Parathyroid adenoma (tissue), 2 donors: ENCODE measurements at regions not wholly inside any gene's neighbourhood (a gene's known extent, or its start where the extent isn't known, plus 50 kb on each side); places are given as distances from the start of the nearest gene placed in this dataset.

ENCODE experiments used
- H2AFZ ChIP-seq: fragments of 300-600 bp; sonication (generic); one replicate; pipeline ENCODE4 v1.7.0; 2017; ENCODE audit warnings: antibody characterized with exemption, mild to moderate bottlenecking
- H3K27ac ChIP-seq: fragments of 300-600 bp; sonication (generic); one replicate; pipeline ENCODE4 v1.7.0; 2017
- H3K27me3 ChIP-seq: fragments of 300-600 bp; sonication (generic); one replicate; pipeline ENCODE4 v1.7.0; 2017; ENCODE audit warnings: low read length; ENCODE audit not compliant: control insufficient read depth, insufficient read depth
- H3K36me3 ChIP-seq: fragments of 300-600 bp; sonication (generic); one replicate; pipeline ENCODE4 v1.7.0; 2017; ENCODE audit warnings: low read length; ENCODE audit not compliant: control insufficient read depth, insufficient read depth
- H3K4me1 ChIP-seq: fragments of 300-600 bp; sonication (generic); one replicate; pipeline ENCODE4 v1.7.0; 2017; ENCODE audit warnings: control low read depth
- H3K4me2 ChIP-seq: fragments of 300-600 bp; sonication (generic); one replicate; pipeline ENCODE4 v1.7.0; 2017; ENCODE audit warnings: low read length
- H3K4me3 ChIP-seq: fragments of 300-600 bp; sonication (generic); one replicate; pipeline ENCODE4 v1.7.0; 2017; ENCODE audit warnings: low read depth, low read length
- H3K79me2 ChIP-seq: fragments of 300-600 bp; sonication (generic); one replicate; pipeline ENCODE4 v1.7.0; 2017; ENCODE audit warnings: control low read depth
- H3K9ac ChIP-seq: fragments of 300-600 bp; sonication (generic); one replicate; pipeline ENCODE4 v1.7.0; 2017; ENCODE audit warnings: mild to moderate bottlenecking
- H3K9me3 ChIP-seq: fragments of 300-600 bp; sonication (generic); one replicate; pipeline ENCODE4 v1.7.0; 2017; ENCODE audit warnings: low read length; ENCODE audit not compliant: control insufficient read depth
- TF ChIP-seq, protein P1 (sequence below): fragments of 300-600 bp; sonication (generic); IDR thresholded peaks from one replicate; pipeline ENCODE4 v1.7.0; 2017; ENCODE audit warnings: antibody characterized with exemption, mild to moderate bottlenecking
- donor health status: primary hyperparathyroidism.

GRCh38 chr12:58341791-58342190, 400.4 kb downstream of the ATP23 start:
- Histone ChIP-seq H3K9me3 (no peaks in the 10 kb centered on the region), H3K27me3 (no peaks in the 10 kb centered on the region), H3K36me3 (no peaks in the 10 kb centered on the region), H3K4me3 (no peak overlapping the region), H3K79me2 (no peaks in the 10 kb centered on the region), H3K27ac (no peak overlapping the region), H3K4me1 (no peaks in the 10 kb centered on the region), H3K9ac (no peak overlapping the region), H2AFZ (no peak overlapping the region), H3K4me2 (peak overlapping the region; percentile 50)
- TF ChIP-seq, protein P1, sequence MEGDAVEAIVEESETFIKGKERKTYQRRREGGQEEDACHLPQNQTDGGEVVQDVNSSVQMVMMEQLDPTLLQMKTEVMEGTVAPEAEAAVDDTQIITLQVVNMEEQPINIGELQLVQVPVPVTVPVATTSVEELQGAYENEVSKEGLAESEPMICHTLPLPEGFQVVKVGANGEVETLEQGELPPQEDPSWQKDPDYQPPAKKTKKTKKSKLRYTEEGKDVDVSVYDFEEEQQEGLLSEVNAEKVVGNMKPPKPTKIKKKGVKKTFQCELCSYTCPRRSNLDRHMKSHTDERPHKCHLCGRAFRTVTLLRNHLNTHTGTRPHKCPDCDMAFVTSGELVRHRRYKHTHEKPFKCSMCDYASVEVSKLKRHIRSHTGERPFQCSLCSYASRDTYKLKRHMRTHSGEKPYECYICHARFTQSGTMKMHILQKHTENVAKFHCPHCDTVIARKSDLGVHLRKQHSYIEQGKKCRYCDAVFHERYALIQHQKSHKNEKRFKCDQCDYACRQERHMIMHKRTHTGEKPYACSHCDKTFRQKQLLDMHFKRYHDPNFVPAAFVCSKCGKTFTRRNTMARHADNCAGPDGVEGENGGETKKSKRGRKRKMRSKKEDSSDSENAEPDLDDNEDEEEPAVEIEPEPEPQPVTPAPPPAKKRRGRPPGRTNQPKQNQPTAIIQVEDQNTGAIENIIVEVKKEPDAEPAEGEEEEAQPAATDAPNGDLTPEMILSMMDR, result no peak

- H3K4me3 ChIP-seq, result no peak overlapping the region
- no peak overlapping the region for H2AFZ ChIP-seq
- TF ChIP-seq, protein P1, result no peak
- no peaks in the 10 kb centered on the region for H3K36me3 ChIP-seq
- H3K9ac ChIP-seq, result no peak overlapping the region
- no peaks in the 10 kb centered on the region for H3K79me2 ChIP-seq
- no peak overlapping the region for H3K4me2 ChIP-seq
- no peaks in the 10 kb centered on the region for H3K9me3 ChIP-seq
- H3K27ac ChIP-seq, result no peak overlapping the region
- no peaks in the 10 kb centered on the region for H3K4me1 ChIP-seq
- H3K27me3 ChIP-seq, result no peaks in the 10 kb centered on the region
These were observed 401.4 kb downstream of the ATP23 start for GRCh38 chr12:58342736-58343135.

- H3K9me3 ChIP-seq, result no peaks in the 10 kb centered on the region
- no peaks in the 10 kb centered on the region for H3K36me3 ChIP-seq
- no peak overlapping the region for H3K9ac ChIP-seq
- no peaks in the 10 kb centered on the region for H3K4me1 ChIP-seq
- TF ChIP-seq, protein P1, result peak; percentile 76
- H3K4me2 ChIP-seq, result no peak overlapping the region
- no peaks in the 10 kb centered on the region for H3K79me2 ChIP-seq
- H3K27ac ChIP-seq, result no peak overlapping the region
- H2AFZ ChIP-seq, result no peak overlapping the region
- H3K27me3 ChIP-seq, result no peaks in the 10 kb centered on the region
- no peak overlapping the region for H3K4me3 ChIP-seq
These were observed 404.8 kb downstream of the ATP23 start for GRCh38 chr12:58346032-58346632.

DNA sequence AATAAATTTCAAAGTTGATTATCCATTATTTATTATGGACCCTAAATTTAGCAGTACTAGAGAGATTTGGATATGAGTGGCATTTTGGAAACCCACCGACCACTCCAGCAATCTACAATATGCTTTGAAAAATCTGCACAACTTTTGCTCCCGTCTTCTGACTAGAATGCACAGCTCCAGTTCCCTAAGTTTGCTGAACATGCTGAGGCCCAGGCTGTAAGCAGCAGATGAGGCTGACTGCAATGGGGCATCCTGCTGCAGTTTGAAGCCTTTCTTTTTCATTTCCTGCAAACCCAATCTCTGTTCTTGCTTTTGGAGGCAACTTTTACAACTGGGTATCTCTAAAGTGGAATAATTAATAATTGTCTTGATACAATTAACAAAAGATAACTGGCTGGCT, 405.8 kb downstream of the ATP23 start:
- Histone ChIP-seq H3K36me3 (no peaks in the 10 kb centered on the region), H3K27ac (no peak overlapping the region), H3K4me3 (no peak overlapping the region), H3K9ac (no peak overlapping the region), H3K4me1 (no peaks in the 10 kb centered on the region), H3K4me2 (no peak overlapping the region), H3K9me3 (no peaks in the 10 kb centered on the region), H3K27me3 (no peaks in the 10 kb centered on the region), H3K79me2 (no peaks in the 10 kb centered on the region), H2AFZ (no peak overlapping the region)
- TF ChIP-seq, protein P1, result no peak

- TF ChIP-seq, protein P1, result no peak
- Histone ChIP-seq H3K27ac (no peak overlapping the region), H3K79me2 (no peaks in the 10 kb centered on the region), H3K36me3 (no peaks in the 10 kb centered on the region), H3K4me3 (no peak overlapping the region), H3K9ac (no peak overlapping the region), H2AFZ (no peak overlapping the region), H3K9me3 (no peaks in the 10 kb centered on the region), H3K4me1 (no peaks in the 10 kb centered on the region), H3K4me2 (no peak overlapping the region), H3K27me3 (no peaks in the 10 kb centered on the region)
These were observed 406.3 kb downstream of the ATP23 start for GRCh38 chr12:58347691-58348090.
